Activated CD4-positive, CD25-positive, alpha-beta regulatory T cell treated with anti-CD3 and anti-CD28 coated beads, Interleukin-2, amount 50 U/mL, for 24 hours (primary cell): ENCODE measurements at regions not wholly inside any gene's neighbourhood (a gene's known extent, or its start where the extent isn't known, plus 50 kb on each side); places are given as distances from the start of the nearest gene placed in this dataset.
"Not testable (repeated sequence)": the region's sequence is repeated elsewhere in the genome, so short reads cannot be mapped to it uniquely, and the experiment has no call there.

ENCODE experiments used
- ATAC-seq, 2 donors: fragments of 150-1000 bp; cut with Tn5 transposase; one replicate each; pipeline ENCODE4 v1.10.0; 2021; ENCODE audit warnings: mild to moderate bottlenecking in 1 of 2, moderate library complexity in 1 of 2

- no peak for ATAC-seq
Measured at GRCh38 chr15:87752250-87752951, 504.1 kb downstream of the NTRK3 start.

DNA sequence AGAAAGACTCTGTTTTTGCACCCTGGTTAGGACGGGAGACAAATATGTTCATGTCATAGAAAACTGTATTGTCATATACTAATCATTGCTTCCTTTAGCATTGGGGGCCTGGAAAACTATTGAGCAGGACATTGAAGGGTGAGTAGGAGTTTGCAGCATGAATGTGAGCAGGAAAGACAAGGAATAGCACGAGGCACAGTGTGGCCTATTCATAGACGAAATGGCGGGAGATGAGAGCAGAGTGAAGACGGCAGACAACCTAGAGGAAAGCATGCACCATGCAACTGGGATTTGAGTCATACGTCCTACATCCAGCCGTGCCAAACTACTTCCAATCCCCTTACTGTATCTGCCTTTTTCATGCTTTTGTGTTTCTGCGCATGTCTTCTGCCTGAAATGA is 508.1 kb downstream of the NTRK3 start:
- no peak for ATAC-seq

GRCh38 chr15:87747087-87747486 is 509.5 kb downstream of the NTRK3 start:
- no peak for ATAC-seq

DNA sequence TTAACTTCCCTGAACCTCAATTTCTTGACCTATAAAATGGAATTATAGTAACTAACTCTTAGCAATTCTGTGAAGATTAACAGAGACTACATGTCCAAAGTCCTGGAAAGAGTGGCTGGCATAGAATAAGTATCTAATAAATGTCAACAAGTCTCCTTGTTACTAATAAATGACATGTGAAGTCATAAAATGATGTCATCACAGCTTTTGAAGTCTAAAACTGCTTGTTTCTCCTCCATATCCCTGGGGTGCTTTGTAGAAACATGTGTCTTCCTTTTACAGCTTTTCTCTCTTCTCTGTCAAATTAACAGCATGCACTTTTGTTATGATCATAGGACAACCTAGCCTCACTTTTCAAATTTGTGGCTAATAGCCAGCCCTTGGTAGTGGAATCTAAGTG is 510.2 kb downstream of the NTRK3 start:
- no peak for ATAC-seq

DNA sequence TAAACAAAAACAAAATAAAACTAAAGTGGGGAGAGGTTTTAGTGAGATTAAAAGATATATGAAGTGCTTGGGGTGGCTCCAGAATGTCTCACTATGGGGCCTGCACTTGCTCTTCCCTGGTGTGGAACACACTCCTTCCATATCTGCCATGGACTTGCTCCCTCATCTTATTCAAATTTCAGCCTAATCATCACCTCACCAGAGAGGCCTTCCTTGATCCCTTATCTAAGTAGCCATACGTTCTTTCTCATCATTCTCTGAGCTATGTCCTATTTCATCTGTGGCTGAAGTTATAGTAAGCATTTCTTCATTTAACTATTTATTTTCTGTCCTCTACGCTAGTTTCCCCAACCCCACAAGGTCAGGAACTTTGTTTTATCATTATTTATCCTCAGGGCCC is 511.7 kb downstream of the NTRK3 start:
- ATAC-seq, result no peak

DNA sequence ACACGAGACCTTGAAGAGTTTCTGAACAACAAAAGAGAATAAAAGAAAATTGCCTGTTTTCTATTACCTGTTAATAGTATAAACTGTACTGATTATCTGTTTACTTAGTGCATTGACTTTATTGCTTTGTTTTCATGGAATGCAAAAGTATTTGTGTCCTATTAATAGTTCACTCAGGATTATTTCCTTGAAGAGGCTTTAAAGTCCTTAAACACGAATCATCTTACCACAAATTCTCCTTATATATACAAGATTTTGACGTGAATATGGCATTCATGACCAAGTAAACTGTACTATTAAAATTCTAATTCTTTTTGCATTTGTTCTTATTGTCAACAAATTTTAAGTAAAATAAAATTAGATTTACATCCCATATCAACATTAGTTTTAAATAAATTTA is 513.0 kb downstream of the NTRK3 start:
- no peak for ATAC-seq

DNA sequence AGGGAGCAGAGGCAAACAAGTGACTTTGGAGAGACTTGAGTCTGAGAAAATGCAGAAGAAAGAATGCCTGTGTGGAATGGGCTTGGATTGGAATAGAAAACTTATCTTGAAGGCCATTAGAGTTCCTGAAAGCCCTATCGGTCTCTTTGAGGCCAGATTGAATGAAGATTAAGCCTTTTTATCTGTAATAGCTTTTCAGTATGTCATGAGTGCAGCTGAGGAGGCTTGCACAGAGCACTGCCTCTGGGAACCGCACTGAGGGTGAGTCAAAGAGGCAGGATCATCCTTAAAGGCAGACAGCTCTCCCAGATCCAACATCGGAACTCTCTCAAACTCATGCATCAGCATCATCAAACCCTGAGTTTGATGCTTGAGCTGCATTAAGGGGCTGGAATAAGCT is 515.2 kb downstream of the NTRK3 start:
- no peak for ATAC-seq

GRCh38 chr15:87740655-87741344 is 515.7 kb downstream of the NTRK3 start:
- no peak for ATAC-seq

DNA sequence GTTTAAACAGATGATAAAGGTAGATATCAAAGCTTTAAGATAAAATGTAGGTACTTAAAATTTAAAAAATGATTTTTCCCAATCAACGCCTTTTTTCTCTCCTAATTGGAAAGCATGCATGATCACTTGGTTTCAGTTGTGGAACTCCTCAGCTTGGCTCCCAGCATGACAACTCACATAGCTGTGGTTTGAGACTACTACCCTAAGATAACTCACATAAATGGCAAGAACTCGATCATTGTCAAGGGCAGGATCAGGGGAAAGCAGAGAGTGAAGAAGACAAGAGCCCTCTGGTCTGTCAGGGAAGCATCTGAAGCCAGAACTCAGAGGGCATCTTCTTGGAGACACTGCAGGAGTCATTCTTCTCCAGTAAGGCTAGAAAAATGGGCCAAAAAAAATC is 516.7 kb downstream of the NTRK3 start:
- no peak for ATAC-seq

GRCh38 chr15:87739081-87739480 is 517.5 kb downstream of the NTRK3 start:
- no peak for ATAC-seq

- ATAC-seq, result not testable (repeated sequence)
Measured at GRCh38 chr15:87737460-87737859, 519.1 kb downstream of the NTRK3 start.

GRCh38 chr15:87736891-87737389 is 519.6 kb downstream of the NTRK3 start:
- ATAC-seq, result no peak

GRCh38 chr15:87736401-87736800 is 520.1 kb downstream of the NTRK3 start:
- ATAC-seq, result no peak

DNA sequence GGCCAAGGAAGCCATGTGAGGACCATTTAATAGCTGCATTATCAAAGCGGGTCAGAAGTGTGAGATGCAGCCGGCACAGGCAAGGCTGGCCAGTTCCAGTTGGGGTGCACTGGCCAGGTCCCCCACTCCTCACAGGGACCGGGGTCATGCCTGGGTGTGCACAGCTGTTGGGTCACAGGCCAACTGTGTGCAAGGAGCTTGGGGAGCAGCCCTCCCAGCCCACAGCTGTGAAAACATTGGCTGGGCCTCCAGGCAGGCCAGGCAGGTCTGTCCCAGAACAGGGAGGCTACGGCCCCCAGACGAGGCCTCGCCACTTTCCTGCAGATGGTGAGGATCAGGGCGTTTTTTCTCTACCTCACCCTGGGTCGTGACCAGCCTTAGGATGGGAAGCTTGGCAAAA is 521.0 kb downstream of the NTRK3 start:
- no peak for ATAC-seq

DNA sequence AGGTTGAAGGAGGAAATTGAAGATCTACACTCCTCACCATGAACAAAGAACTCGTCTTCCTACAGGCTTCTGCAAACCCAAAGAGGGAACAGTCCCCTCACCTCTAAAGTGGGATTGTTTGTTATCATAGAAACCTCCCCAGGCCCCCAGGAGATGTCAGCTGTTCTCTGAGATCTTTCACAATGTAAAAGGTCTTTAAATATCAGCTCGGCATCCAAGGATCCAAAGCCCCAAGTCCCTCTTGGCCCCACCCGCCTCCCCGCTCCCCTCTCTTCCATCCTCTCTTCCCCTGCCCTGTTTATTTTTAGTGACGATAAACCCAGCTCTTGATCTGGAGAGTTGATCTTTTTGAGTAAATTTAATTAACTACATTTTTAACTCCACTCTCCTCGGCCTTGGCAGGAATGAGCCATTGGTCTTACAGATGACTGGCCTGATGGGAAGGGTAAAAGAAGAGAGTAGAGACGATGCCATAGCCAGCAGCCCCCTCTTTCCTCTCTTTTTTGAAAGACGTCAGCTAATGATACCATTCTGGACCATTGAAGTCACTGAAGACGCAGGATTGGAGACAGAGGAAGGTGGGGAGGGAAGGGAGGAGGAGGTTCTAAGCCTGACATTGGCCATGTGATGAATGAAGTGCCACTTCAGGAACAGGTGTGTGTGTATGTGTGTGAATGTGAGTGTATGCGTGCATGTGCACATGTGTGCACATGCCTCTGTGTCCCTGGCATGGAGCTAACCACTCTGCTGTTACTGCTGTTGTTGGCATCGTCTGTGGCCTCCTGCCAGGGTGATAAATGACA is 521.8 kb downstream of the NTRK3 start:
- no peak for ATAC-seq

GRCh38 chr15:87733977-87734376 is 522.6 kb downstream of the NTRK3 start:
- ATAC-seq, result no peak

DNA sequence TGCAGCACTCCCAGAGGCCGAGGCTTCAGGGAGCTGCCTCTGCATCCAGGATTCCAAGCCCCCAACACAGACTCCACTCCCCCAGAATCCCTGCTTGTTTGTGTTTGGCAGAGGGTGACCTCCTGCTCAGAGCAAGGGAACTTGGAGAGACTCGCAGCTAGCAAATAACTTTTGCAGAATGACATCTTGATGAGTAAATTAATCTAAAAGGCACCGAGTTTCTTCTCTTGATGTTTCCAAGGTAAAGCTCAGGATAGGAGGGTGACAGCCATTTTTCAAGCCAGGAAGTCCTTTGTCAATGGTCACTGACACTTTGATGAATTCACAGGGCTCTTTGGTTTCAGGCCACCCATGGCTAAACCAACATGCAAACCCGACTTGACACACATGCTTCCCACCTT is 523.0 kb downstream of the NTRK3 start:
- ATAC-seq, result no peak

- ATAC-seq, result no peak
Measured at GRCh38 chr15:87732976-87733375, 523.6 kb downstream of the NTRK3 start.

DNA sequence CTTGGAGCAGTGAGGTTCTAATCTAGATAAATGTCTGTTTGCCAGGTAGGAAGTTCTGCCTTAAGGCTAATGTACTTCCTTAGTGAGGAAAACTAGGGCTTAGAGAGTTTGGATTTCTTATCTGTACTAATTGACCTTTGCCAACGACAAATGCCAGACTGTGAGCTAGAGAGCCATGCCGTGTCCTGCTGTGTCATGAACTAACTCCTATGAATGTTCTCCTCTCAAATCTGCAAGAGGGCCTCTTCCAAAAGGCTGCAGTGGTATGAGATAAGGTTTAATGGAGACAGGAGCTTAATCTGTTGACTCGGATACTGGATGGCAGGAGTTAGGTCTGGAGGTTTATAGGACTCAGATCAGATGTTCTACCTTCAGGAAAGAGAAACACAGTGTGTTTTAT is 524.9 kb downstream of the NTRK3 start:
- ATAC-seq, result no peak

- ATAC-seq, result no peak
Measured at GRCh38 chr15:87730706-87731105, 525.8 kb downstream of the NTRK3 start.

DNA sequence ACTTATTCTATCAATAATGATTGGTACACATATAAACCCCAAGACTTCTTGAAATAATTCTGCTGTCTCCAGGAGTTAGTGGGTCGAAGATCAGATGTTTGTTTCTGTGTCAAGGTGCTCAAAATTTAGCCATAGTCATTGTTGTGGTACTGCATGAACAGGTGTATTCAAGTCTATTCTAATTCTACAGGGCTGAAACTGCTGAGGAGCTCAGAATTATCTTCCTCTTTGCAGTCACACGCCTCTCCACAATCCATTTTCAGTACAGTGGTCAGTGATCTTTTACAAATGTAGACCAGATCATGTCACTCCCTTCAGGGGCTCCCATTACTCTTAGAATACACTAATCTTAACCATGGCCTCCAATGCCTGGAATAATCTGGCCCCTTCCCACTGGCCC is 527.5 kb downstream of the NTRK3 start:
- no peak for ATAC-seq

- no peak for ATAC-seq
Measured at GRCh38 chr15:87727073-87727472, 529.5 kb downstream of the NTRK3 start.

DNA sequence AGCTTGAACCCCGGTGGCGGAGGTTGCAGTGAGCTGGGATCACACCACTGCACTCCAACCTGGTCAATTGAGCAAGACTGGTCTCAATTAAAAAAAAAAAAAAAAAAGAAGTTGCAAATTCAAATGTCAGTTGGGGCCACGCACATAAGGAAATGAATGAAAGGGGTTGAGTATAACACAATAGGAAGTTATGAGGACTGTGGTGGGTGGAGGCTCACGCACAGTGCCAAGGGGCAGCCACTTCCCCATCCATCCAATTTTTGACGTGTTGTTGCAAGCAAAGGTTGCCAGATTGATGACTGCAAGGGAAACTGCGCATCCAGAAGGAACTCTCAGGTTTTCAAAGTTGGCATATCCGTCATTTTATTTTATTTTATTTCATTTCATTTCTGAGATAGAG is 532.2 kb downstream of the NTRK3 start:
- no peak for ATAC-seq
